HG03039 (cell line): ENCODE measurements at regions not wholly inside any gene's neighbourhood (a gene's known extent, or its start where the extent isn't known, plus 50 kb on each side); places are given as distances from the start of the nearest gene placed in this dataset.

ENCODE experiments used
- ATAC-seq: cut with Tn5 transposase; IDR thresholded peaks from one replicate; pipeline ENCODE4 v1.9.1; 2021; ENCODE audit warnings: mild to moderate bottlenecking, moderate library complexity; ENCODE audit not compliant: unreplicated experiment

GRCh38 chr17:79506150-79506870 is 104.5 kb downstream of the RBFOX3 start:
- no peak for ATAC-seq

GRCh38 chr17:79505199-79505598 is 105.7 kb downstream of the RBFOX3 start:
- no peak for ATAC-seq

GRCh38 chr17:79504181-79504605 is 106.7 kb downstream of the RBFOX3 start:
- no peak for ATAC-seq

- ATAC-seq, result no peak
Observed at GRCh38 chr17:79503126-79503839, 107.6 kb downstream of the RBFOX3 start.

DNA sequence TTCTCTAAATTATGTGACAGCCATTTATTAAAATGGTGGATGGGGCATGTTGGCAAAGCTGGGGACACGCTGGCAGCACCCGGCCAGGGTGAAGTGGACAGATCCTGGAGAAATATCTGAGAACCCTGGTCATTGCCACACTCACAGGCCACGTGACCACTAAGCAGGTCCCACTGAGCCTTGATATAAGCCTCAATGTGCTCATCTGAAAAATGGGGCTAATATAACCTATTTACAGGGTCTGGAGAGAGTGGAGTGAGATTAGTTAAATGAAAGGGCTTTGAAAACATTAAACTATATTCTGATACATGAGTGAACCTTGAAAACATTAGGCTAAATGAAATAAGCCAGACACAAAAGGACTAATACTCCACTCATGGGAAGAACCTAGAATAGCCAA is 108.9 kb downstream of the RBFOX3 start:
- ATAC-seq, result no peak

DNA sequence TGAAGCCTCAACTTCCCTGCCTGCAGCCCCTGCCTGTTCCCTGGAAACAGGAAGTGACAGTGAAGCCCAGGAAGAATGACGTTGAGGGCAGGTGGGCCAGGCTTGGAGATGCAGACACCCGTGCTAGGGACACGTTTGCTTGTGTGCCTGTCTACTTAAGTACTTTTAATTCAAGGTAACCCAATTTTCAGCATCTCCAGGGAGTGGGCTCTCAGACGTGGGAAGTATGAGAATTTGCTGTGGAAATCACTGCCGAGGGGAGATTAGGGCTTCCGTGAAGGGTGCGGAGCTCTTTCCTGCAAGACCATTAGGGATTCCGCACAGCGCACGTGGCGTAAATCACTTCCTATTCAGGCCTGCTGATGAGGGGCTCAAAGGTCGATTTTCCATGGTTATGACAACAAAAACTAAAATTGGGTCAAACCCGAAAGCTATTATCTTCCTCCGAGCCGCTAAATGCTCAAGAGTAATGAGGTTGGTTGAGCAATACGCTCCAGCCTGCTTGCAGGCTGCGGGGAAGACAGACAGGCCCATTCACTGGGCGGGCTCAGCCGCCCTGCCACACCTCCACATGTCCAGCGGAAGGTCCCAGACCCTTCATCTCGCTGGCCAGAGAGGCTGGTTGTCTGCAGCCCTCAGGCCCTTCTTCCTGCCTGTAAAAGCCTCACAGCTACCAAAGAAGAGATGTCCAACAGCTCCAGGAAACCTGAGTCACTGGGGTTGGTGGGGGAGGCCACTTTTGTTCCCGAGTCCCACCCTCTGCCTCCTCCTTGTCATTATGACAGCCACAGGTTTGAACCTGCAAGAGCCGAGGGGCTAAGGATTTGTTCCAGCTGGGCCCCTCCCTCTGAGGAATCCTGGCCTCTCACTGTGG is 109.9 kb downstream of the RBFOX3 start:
- ATAC-seq, result no peak

DNA sequence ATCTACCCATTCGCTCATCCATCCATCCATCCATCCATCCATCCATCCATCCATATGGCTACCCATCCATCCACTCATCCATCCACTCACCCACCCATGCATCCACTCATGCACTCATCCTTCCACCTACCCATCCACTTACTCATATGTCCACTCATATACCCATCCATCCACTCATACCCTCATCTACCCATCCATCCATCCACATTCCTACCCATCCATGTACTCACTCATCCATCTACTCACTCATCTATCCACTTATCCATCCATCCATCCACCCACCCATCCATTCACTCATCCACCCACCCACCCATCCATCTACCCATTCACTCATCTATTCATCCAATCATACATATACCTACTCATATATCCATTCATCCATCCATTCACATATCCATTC is 112.0 kb downstream of the RBFOX3 start:
- no peak for ATAC-seq

DNA sequence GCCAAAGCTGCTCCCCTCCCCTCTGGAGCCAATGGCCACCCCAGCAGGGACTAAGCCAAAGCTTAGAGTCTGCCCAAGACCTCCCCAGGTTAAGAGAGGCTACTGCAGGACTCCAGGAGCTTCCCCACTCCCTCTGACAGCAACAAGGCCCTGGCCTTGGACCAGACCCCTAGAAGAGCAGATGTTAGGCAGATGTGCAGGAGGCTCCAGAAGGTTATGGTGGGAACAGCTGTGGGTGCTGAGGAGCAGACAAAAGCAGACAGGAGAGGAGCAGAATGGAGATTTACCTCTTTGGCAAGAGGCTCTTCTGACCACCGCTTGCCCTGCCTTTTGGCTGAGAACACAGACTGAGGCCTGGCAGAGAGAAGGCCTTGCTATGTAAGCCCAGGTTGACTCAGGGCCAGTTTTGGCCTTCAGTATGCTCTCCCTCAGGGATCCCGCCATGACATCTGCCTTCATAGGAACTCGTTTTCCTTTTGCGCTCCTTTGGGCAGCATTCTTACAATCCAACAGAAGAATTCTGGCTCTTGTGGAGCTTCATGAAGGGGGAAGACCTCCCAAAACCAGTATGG is 113.0 kb downstream of the RBFOX3 start:
- no peak for ATAC-seq

DNA sequence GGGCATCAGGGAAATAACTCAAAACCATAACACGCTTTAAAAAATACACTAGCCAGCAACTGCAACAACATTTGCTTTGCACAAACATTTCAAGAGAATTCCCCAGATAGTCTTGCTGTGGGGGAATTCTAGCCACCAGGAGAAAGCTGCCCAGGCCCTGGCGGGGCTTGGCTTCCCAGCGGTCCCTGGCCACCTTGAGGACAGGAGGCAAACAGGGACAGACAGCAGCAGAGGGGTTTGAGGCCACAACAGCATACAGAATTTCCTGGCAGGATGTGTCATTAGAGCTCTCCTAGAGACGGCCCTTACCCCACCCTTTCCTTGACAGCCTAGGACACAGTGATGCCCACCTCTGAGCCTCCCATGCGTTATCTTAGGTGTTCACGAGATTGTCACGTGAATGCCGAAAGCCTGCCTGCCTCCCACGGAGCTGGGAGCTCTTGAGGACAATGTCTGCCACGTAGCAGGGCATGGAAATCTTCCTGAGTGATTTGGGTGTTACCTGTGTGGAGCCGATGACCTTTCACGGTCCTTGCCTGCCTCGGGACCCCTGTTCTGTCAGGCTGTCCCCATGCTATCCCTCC is 114.3 kb downstream of the RBFOX3 start:
- ATAC-seq, result no peak

- ATAC-seq, result no peak
Observed at GRCh38 chr17:79495665-79496064, 115.2 kb downstream of the RBFOX3 start.

DNA sequence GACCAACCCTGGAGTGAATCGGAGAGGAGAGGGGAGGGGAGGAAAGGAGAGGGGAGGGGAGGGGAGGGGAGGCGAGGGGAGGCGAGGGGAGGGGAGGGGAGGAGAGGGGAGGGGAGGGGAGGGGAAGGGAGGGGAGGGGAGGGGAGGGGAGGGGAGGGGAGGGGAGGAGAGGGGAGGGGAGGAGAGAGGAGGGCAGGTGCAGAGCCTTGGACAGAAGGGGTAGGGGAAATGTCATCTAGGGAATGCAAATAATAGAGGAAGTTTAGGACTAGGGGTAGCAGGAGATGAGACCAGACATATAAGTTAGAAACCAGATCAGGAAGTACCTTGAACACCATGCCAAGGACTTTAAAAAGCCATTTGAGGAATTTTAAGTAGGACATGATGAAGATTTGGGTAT is 119.8 kb downstream of the RBFOX3 start:
- ATAC-seq, result no peak

DNA sequence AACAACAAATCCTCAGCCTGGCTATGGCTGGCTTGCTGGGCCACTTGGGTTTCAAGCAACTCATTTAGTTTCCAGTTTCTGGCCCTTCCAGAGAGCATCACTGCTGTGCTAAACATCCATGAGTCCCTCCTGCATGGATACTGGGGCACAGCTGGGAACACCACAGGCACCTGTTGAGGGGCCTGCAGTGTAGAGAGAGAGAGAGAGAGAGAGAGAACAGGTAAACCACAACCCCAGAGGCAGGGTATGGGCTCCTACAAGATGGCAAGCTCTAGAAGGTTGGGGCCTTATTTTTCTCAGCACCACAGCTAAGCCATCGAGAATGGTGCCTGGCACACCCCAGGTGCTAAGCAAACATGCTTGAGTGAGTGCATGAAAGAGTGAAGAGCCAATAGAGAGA is 120.3 kb downstream of the RBFOX3 start:
- no peak for ATAC-seq

DNA sequence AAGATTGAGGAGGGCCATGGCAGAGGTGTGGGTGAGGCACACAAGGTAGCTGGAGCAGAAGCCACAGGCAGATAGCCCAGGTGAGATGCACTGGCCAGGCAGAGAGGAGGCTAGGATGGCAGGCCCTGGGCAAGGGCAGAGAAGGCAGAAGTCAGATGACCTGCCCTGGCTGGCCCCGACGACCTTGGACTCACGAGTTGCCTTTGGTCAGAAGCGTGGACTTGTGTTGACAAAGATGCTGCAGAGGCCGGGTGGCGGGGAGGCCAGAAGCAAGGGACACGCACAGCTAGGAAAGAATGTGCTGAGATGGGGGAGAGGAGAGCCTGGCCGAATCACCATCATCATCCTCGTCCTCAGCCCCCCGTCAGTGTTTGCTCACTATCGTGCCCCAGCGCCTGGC is 123.7 kb downstream of the RBFOX3 start:
- ATAC-seq, result no peak

DNA sequence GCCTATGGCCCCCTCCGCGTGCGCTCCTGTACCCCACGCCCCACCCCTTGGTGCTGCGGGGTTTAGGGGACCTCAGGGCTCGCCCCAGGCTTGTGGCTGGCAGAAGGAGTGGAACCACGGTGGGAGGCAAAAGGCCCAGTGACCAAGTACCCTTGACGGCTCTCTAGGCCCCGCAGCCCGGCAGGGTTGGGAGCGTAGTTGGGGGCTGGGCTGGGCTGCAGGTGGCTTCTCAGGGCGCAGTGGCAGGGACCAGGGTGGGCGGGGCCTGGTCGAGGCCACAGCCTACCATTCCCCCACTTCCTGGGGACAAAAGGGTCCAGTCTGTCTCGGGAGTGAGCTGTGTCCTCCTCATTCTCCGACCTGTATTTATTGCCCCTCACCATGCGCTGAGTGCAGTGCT is 124.9 kb downstream of the RBFOX3 start:
- ATAC-seq, result no peak

- no peak for ATAC-seq
Observed at GRCh38 chr17:79485419-79485985, 125.3 kb downstream of the RBFOX3 start.

DNA sequence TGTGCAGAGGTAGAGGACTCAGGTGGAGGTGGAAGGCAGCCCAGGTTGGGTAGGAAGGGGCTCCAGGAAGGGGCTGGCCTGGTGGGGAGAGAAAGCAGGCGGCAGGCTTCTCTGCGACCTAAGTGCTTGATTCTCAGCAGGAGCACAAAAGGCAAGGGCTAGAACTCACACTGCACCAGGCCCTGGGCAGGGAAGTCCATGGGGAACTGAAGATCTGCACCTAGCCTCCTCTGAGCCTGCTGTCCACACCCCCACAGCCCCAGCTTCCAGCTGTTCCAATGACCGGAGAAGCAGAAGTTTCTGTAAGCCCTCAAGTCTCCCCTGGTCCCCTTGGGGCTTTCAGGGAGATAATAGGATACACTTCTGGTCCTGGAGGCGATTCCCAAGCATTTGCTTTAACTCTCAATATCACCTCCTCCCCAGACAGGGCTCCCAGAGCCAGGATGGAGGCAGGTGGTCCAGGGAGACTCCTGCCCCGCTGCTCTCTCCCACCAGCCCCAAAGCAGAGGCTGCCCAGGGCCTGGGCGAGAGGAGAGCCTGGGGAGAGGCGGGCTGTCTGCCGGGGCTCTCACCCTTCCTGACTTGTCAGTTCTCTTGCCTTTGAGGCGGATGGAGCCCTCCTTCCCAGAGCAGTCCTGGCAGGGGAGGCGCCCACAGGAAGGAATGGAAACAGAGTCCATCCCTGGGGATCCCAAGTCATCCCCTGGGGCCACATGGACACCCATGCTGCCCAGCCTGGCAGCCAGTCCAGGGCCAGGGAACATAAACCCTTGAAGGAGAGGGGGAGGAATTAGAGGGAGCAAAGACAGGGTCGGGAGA is 126.0 kb downstream of the RBFOX3 start:
- no peak for ATAC-seq

DNA sequence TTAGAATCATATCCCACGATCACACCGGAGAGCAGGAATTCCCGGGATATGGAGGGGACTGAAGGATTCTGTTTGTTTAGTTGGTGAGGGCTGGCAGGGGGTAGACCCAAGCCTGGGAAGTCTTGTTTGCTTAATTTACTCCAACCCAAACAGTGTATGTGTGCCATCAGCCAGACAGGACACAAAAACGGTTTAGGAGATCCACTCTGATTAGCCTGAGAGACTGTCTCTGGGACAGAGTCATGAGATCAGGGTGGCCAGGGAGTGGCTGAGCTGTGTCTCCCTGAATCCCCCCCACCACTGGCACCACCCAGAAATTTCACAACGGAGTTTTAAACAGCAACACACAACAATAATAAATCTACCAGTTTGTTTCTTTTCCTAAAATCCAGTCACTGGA is 127.0 kb downstream of the RBFOX3 start:
- ATAC-seq, result no peak

GRCh38 chr17:79482727-79483521 is 127.9 kb downstream of the RBFOX3 start:
- no peak for ATAC-seq

DNA sequence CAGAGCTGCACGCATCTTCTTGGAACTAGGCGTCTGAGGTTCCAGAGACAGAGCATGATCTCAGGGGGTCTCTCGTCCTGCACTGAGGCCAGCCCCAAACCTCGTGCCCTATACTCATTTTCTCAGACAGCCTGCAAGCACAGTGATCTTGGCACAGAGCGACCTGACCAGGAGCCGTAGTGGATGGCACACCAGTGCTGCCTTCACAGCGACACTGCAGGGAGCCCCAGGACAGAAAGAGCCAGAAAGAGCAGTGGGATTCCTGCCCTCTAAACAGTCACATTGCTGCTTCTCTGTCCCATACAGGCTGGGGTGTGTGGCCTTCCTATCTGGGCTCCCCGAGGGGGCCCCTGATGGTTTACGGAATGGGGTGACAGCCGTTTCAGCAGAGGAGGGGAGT is 131.0 kb downstream of the RBFOX3 start:
- ATAC-seq, result no peak
